ENCODE measurements at regions not wholly inside any gene's neighbourhood (a gene's known extent, or its start where the extent isn't known, plus 50 kb on each side); places are given as distances from the start of the nearest gene placed in this dataset.

GRCh38 chr2:179344280-179344964, 79.8 kb upstream of the SESTD1 start:
- TF ChIP-seq, protein P1, sequence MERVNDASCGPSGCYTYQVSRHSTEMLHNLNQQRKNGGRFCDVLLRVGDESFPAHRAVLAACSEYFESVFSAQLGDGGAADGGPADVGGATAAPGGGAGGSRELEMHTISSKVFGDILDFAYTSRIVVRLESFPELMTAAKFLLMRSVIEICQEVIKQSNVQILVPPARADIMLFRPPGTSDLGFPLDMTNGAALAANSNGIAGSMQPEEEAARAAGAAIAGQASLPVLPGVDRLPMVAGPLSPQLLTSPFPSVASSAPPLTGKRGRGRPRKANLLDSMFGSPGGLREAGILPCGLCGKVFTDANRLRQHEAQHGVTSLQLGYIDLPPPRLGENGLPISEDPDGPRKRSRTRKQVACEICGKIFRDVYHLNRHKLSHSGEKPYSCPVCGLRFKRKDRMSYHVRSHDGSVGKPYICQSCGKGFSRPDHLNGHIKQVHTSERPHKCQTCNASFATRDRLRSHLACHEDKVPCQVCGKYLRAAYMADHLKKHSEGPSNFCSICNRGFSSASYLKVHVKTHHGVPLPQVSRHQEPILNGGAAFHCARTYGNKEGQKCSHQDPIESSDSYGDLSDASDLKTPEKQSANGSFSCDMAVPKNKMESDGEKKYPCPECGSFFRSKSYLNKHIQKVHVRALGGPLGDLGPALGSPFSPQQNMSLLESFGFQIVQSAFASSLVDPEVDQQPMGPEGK (CRISPR knock-in tag; IDR thresholded peaks at IDR 0.05; ENCODE audit: borderline replicate concordance): no peak
- no peak for TF ChIP-seq ISL1 (CRISPR knock-in tag; IDR thresholded peaks at IDR 0.05)
- TF ChIP-seq GLIS3 (CRISPR knock-in tag; IDR thresholded peaks at IDR 0.05): no peak
- TF ChIP-seq RARB (CRISPR knock-in tag; IDR thresholded peaks at IDR 0.05): no peak

Data from SK-N-SH treated with all-trans-retinoic acid at 6 μM for 48 hours (cell line).